IgD-negative memory B cell (primary cell): ENCODE measurements at regions not wholly inside any gene's neighbourhood (a gene's known extent, or its start where the extent isn't known, plus 50 kb on each side); places are given as distances from the start of the nearest gene placed in this dataset.

Source experiments
- H3K27ac Mint-ChIP-seq, 3 donors: one replicate each; pipeline ENCODE4 v1.8.0; 2020 to 2022; ENCODE audit warnings: mild to moderate bottlenecking in 3 of 3, mixed read lengths in 3 of 3, moderate library complexity in 1 of 3
- H3K27me3 Mint-ChIP-seq: one replicate; pipeline ENCODE4 v1.8.0; 2021; ENCODE audit warnings: mixed read lengths
- H3K36me3 Mint-ChIP-seq: one replicate; pipeline ENCODE4 v1.8.0; 2020; ENCODE audit warnings: mild to moderate bottlenecking, mixed read lengths
- H3K4me1 Mint-ChIP-seq, 3 donors: one replicate each; pipeline ENCODE4 v1.8.0; 2020 to 2022; ENCODE audit warnings: mixed read lengths in 3 of 3, mild to moderate bottlenecking in 1 of 3
- H3K4me3 Mint-ChIP-seq, 4 donors: one replicate each; pipeline ENCODE4 v1.8.0; 2020 to 2022; ENCODE audit warnings: mild to moderate bottlenecking in 4 of 4, mixed read lengths in 4 of 4, moderate library complexity in 3 of 4
- H3K9me3 Mint-ChIP-seq, 3 donors: one replicate each; pipeline ENCODE4 v1.8.0; 2020 to 2021; ENCODE audit warnings: mixed read lengths in 3 of 3, mild to moderate bottlenecking in 1 of 3

DNA sequence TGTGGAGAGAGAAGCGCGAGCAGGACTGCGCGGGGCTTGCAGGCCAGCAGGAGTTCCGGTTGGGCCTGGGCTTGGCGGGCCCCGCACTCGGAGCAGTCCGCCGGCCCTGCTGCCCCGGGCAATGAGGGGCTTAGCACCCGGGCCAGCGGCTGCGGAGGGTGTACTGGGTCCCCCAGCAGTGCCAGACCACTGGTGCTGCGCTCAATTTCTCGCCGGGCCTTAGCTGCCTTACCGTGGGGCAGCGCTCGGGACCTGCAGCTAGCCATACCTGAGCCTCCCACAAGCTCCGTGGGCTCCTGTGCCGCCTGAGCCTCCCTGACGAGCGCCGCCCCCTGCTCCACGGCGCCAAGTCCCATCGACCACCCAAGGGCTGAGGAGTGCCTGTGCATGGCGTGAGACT, 89.0 kb upstream of the MBOAT1 start:
- Mint-ChIP-seq H3K27me3 (no peaks in the 10 kb centered on the region), H3K36me3 (peaks cover 2% of the 10 kb centered on the region), H3K4me3 (no peak overlapping the region), H3K4me1 (no peaks in the 10 kb centered on the region), H3K9me3 (no peaks in the 10 kb centered on the region), H3K27ac (no peak overlapping the region)

DNA sequence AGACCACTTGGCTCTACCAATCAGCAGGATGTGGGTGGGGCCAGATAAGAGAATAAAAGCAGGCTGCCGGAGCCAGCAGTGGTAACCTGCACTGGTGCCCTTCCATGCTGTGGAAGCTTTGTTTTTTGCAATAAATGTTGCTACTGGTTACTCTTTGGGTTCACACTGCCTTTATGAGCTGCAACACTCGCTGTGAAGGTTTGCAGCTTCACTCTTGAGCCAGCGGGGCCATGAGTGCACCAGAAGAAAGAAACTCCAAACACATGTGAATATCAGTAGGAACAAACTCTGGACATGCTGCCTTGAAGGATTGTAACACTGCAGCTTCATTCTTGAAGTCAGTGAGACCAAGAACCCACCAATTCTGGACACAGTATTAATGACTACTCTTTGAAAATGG, 89.9 kb upstream of the MBOAT1 start:
- H3K9me3 Mint-ChIP-seq, result no peaks in the 10 kb centered on the region
- H3K4me1 Mint-ChIP-seq, result no peaks in the 10 kb centered on the region
- H3K27me3 Mint-ChIP-seq, result no peaks in the 10 kb centered on the region
- H3K4me3 Mint-ChIP-seq, result no peak overlapping the region
- H3K36me3 Mint-ChIP-seq, result peaks cover 2% of the 10 kb centered on the region
- no peak overlapping the region for H3K27ac Mint-ChIP-seq

- H3K27ac Mint-ChIP-seq, result no peak overlapping the region
- H3K4me1 Mint-ChIP-seq, result no peaks in the 10 kb centered on the region
- H3K27me3 Mint-ChIP-seq, result no peaks in the 10 kb centered on the region
- peaks cover 2% of the 10 kb centered on the region for H3K36me3 Mint-ChIP-seq
- no peaks in the 10 kb centered on the region for H3K9me3 Mint-ChIP-seq
- no peak overlapping the region for H3K4me3 Mint-ChIP-seq
Observed at GRCh38 chr6:20302702-20303251, 90.5 kb upstream of the MBOAT1 start.

DNA sequence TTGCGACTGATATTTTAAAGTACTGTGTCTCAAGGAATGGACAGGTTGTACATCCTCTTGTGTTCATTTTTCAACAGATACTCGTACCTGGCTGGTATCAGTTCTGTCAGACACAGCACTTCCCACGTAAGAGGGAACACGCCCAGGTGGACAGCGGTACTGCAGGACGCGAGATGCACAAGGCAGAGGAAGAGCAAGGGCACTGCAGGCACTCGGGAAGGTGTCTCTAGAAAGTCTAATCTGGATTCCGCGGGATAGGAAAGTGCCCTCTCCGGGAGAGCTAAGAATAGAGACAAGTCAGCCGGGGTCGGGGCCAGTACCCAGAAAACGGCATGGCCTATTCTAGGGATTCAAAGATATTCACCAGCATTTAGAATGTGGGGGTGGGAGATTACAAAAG, 94.2 kb upstream of the MBOAT1 start:
- Mint-ChIP-seq H3K9me3 (peaks cover 2 to 3% (median 3%) of the 10 kb centered on the region in 3 donors), H3K4me1 (no peaks in the 10 kb centered on the region), H3K27me3 (no peaks in the 10 kb centered on the region), H3K4me3 (peak overlapping the region in 1 of 4 donors; percentile 23), H3K27ac (no peak overlapping the region), H3K36me3 (no peaks in the 10 kb centered on the region)

- Mint-ChIP-seq H3K36me3 (no peaks in the 10 kb centered on the region), H3K27me3 (no peaks in the 10 kb centered on the region), H3K9me3 (peaks cover 2 to 3% (median 3%) of the 10 kb centered on the region in 3 donors), H3K4me3 (no peak overlapping the region), H3K27ac (no peak overlapping the region), H3K4me1 (no peaks in the 10 kb centered on the region)
Observed at GRCh38 chr6:20309186-20309585, 92.5 kb upstream of the E2F3 start.

DNA sequence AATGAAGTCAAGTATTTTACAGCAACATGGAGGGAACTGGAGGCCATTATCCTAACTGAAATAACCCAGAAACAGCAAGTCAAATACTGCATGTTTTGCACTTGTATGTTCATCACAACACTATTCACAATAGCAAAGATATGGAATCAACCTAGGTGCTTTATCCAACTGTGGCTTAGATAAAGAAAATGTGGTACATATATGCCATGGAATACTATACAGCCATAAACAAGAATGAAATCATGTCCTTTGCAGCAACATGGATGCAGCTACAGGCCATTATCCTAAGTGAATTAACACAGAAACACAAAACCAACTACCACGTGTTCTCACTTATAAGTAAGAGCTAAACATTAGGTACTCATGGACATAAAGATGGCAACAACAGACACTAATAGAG, 91.5 kb upstream of the E2F3 start:
- Mint-ChIP-seq H3K9me3 (peaks cover 2 to 3% (median 3%) of the 10 kb centered on the region in 3 donors), H3K36me3 (no peaks in the 10 kb centered on the region), H3K4me3 (no peak overlapping the region), H3K4me1 (no peaks in the 10 kb centered on the region), H3K27me3 (no peaks in the 10 kb centered on the region), H3K27ac (no peak overlapping the region)

GRCh38 chr6:20312606-20313005, 89.1 kb upstream of the E2F3 start:
- H3K36me3 Mint-ChIP-seq, result no peaks in the 10 kb centered on the region
- H3K4me3 Mint-ChIP-seq, result no peak overlapping the region
- H3K4me1 Mint-ChIP-seq, result no peaks in the 10 kb centered on the region
- no peak overlapping the region for H3K27ac Mint-ChIP-seq
- H3K27me3 Mint-ChIP-seq, result no peaks in the 10 kb centered on the region
- H3K9me3 Mint-ChIP-seq, result peaks cover 2 to 3% (median 3%) of the 10 kb centered on the region in 3 donors

- Mint-ChIP-seq H3K4me1 (no peaks in the 10 kb centered on the region), H3K36me3 (no peaks in the 10 kb centered on the region), H3K27ac (no peak overlapping the region), H3K4me3 (no peak overlapping the region), H3K9me3 (peaks cover 2 to 3% (median 3%) of the 10 kb centered on the region in 3 donors), H3K27me3 (no peaks in the 10 kb centered on the region)
Observed at GRCh38 chr6:20313051-20313450, 88.6 kb upstream of the E2F3 start.

GRCh38 chr6:20313960-20314530, 87.6 kb upstream of the E2F3 start:
- no peaks in the 10 kb centered on the region for H3K4me1 Mint-ChIP-seq
- no peak overlapping the region for H3K4me3 Mint-ChIP-seq
- H3K36me3 Mint-ChIP-seq, result no peaks in the 10 kb centered on the region
- peaks cover 3 to 6% (median 3%) of the 10 kb centered on the region in 3 donors for H3K9me3 Mint-ChIP-seq
- no peak overlapping the region for H3K27ac Mint-ChIP-seq
- no peaks in the 10 kb centered on the region for H3K27me3 Mint-ChIP-seq

- Mint-ChIP-seq H3K36me3 (peaks cover 3% of the 10 kb centered on the region), H3K9me3 (peaks cover 4 to 10% (median 6%) of the 10 kb centered on the region in 3 donors), H3K4me3 (no peak overlapping the region), H3K27ac (no peak overlapping the region), H3K4me1 (peaks cover 3 to 8% (median 6%) of the 10 kb centered on the region in 3 donors), H3K27me3 (no peaks in the 10 kb centered on the region)
Observed at GRCh38 chr6:20314866-20315845, 86.5 kb upstream of the E2F3 start.

DNA sequence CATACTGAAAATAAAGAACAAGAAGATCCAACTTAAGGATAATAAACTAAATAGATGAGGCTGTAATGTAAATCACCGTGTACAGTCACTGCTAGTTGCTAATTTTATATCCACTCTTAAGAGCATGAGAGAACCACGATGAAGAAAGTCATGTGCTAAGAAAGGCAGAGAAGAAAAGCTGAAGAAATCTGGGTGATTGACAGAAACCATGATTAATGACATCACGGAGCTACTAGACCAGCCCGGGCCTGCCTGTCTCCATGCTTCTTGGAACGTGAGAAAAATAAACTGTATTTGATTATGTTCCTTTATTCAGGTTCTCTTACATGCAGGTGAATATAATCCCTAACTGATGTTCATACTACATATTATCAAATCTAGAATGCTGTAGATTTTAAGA, 84.2 kb upstream of the E2F3 start:
- Mint-ChIP-seq H3K9me3 (peaks cover 2 to 8% (median 4%) of the 10 kb centered on the region in 3 donors), H3K4me1 (peaks cover 3 to 11% (median 9%) of the 10 kb centered on the region in 3 donors), H3K27me3 (no peaks in the 10 kb centered on the region), H3K36me3 (peaks cover 3% of the 10 kb centered on the region), H3K4me3 (no peak overlapping the region), H3K27ac (peak overlapping the region in 1 of 3 donors; percentile 55)

DNA sequence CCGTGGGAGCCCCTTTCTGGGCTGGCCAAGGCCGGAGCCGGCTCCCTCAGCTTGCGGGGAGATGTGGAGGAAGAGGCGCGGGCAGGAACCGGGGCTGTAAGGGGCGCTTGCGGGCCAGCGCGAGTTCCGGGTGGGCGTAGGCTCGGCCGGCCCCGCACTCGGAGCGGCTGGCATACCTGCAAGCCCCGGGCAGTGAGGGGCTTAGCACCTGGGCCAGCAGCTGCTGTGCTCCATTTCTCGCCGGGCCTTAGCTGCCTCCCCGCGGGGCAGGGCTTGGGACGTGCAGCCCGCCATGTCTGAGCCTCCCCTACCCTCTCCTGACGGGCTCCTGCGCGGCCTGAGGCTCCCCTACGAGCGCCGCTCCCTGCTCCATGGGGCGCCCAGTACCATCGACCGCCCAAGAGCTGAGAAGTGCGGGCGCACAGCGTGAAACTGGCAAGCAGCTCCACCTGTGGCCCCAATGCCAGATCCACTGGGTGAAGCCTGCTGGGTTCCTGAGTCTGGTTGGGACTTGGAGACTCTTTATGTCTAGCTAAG, 82.8 kb upstream of the E2F3 start:
- H3K4me1 Mint-ChIP-seq, result peaks cover 3 to 11% (median 9%) of the 10 kb centered on the region in 3 donors
- peaks cover 2 to 8% (median 4%) of the 10 kb centered on the region in 3 donors for H3K9me3 Mint-ChIP-seq
- H3K36me3 Mint-ChIP-seq, result peaks cover 3% of the 10 kb centered on the region
- peak overlapping the region in 2 of 3 donors; percentile 69 to 98 for H3K27ac Mint-ChIP-seq
- H3K4me3 Mint-ChIP-seq, result peak overlapping the region in 2 of 4 donors; percentile 69 to 96
- H3K27me3 Mint-ChIP-seq, result no peaks in the 10 kb centered on the region

- H3K27ac Mint-ChIP-seq, result peak overlapping the region; percentile 45 to 98 (median 69)
- H3K36me3 Mint-ChIP-seq, result peaks cover 3% of the 10 kb centered on the region
- H3K4me3 Mint-ChIP-seq, result peak overlapping the region; percentile 69 to 96 (median 88)
- H3K9me3 Mint-ChIP-seq, result peaks cover 2 to 8% (median 4%) of the 10 kb centered on the region in 3 donors
- no peaks in the 10 kb centered on the region for H3K27me3 Mint-ChIP-seq
- peaks cover 3 to 11% (median 9%) of the 10 kb centered on the region in 3 donors for H3K4me1 Mint-ChIP-seq
Observed at GRCh38 chr6:20319520-20320357, 81.9 kb upstream of the E2F3 start.

- Mint-ChIP-seq H3K27ac (peak overlapping the region in 1 of 3 donors; percentile 35), H3K9me3 (peaks cover 0 to 2% (median 0%) of the 10 kb centered on the region in 3 donors), H3K36me3 (no peaks in the 10 kb centered on the region), H3K4me3 (no peak overlapping the region), H3K4me1 (peaks cover 0 to 4% (median 0%) of the 10 kb centered on the region in 3 donors), H3K27me3 (peaks cover 6% of the 10 kb centered on the region)
Observed at GRCh38 chr6:20325641-20326421, 75.8 kb upstream of the E2F3 start.
